Pancreas (tissue), 10 donors: ENCODE measurements at regions not wholly inside any gene's neighbourhood (a gene's known extent, or its start where the extent isn't known, plus 50 kb on each side); places are given as distances from the start of the nearest gene placed in this dataset.
"Not testable (repeated sequence)": the region's sequence is repeated elsewhere in the genome, so short reads cannot be mapped to it uniquely, and the experiment has no call there.

ENCODE experiments used
- ATAC-seq, 4 donors: fragments of 200-7000 bp; cut with Tn5 transposase; one replicate each; pipeline versions ENCODE4 v1.8.0 to v1.9.1; 2020; ENCODE audit warnings: mild to moderate bottlenecking in 4 of 4, moderate library complexity in 4 of 4
- DNase-seq, 6 donors: peaks; one replicate each; pipeline ENCODE4 v3.0.0-alpha.2; 2020
- FAIRE-seq: peaks from 2 replicates; lab custom pipeline; 2012; peaks lifted over from hg19 to GRCh38; lab: Jason Lieb, UNC
- H3K27ac ChIP-seq, 4 donors: fragments of 200-600 bp; sonication (generic); 1 replicate in 3 of 4; 2 replicates in 1 of 4; pipeline versions ENCODE4 v1.5.0 to v1.8.0; 2020
- H3K27me3 ChIP-seq, 4 donors: fragments of 200-600 bp; one replicate each; pipeline ENCODE4 v1.8.0; 2021
- H3K36me3 ChIP-seq, 3 donors: fragments of 200-600 bp; sonication (generic) in 1 of 3; one replicate each; pipeline versions ENCODE4 v1.5.0 to v1.8.0; 2020 to 2021
- H3K4me1 ChIP-seq, 3 donors: fragments of 200-600 bp; one replicate each; pipeline ENCODE4 v1.8.0; 2021
- H3K4me3 ChIP-seq, 4 donors: fragments of 200-600 bp; sonication (generic) in 2 of 4; one replicate each; pipeline versions ENCODE4 v1.5.0 to v1.8.0; 2020 to 2021
- H3K9me3 ChIP-seq, 4 donors: fragments of 200-600 bp; one replicate each; pipeline ENCODE4 v1.8.0; 2021
- WGBS, 2 donors: extraction: QIAGEN DNeasy Blood & Tissue Kit; methylation state at CpG; one replicate each; pipeline ENCODE4 v1.1.7; 2013; 5-methylcytosine and 5-hydroxymethylcytosine counted together
- intact Hi-C, 3 donors: fragments of 100-400 bp; cut with DNase I; formaldehyde crosslinking; loops; one replicate each; pipeline versions ENCODE4 v1.11.1 to v1.14.2; 2022
- donor health status: healthy with polysubstance abuse.
- donor health status: DM: no; HTN: no; CAD: no; lungs with moderate emphysema.
- donor health status: DM: no; HTN: no; CAD: no.
- donor health status: control.
- donor health status: control.
- donor health status: Bipolar disorder and iron deficiency.
- donor health status: DM: yes; HTN: yes; CAD: no.
- donor health status: DM: no; HTN: no; CAD: no.
- donor health status: DM: no; HTN: no; CAD: no.
- donor health status: DM: yes; HTN: yes; CAD: no.

DNA sequence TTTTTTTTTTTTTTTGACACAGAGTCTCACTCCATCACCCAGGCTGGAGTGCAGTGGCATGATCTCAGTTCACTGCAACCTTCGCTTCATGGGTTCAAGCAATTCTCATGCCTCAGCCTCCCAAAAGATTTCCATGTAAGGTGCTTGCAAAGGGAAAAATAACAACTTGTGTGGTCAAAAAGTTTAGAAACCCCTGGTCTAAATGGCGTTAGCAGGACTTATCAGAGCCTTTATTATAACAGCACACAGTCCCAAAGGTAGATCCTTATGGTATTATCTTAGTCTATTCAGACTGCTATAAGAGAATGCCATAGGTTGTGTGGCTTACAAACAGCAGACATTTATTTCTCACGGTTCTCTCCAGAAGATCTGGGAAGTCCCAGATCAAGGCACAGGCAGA is 135.0 kb downstream of the NPIPA8 start:
- not testable (repeated sequence) for H3K4me1 ChIP-seq, ATAC-seq

DNA sequence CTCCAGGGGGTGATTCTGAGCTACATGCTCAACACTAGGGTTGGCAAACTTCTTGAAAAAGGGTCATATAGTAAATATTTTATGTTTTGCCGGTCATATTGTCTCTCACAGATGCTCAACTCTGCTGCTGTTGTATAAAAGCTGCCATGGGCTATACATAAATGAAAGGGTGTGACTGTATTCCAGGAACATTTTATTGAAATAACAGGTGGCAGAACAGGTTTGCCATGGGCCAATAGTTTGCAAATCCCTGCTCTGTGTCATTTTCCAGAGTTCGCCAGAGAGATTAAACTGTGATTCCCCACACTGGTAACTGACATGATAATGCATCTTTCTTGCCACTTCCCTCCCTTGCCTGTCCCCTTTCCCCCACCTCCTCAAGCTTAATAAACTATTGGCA is 144.1 kb downstream of the NPIPA8 start:
- WGBS, 2 donors = 23 to 54% methylated on average over 1 to 2 of the region's 2 CpGs
- DNase-seq, H3K9me3 ChIP-seq, H3K27me3 ChIP-seq, H3K36me3 ChIP-seq, FAIRE-seq, ATAC-seq, H3K4me3 ChIP-seq, H3K4me1 ChIP-seq, H3K27ac ChIP-seq, intact Hi-C loops: not testable (repeated sequence)

More for the DNA sequence above, 135.0 kb downstream of the NPIPA8 start:
- DNase-seq, H3K36me3 ChIP-seq, H3K27ac ChIP-seq, H3K27me3 ChIP-seq, FAIRE-seq, H3K9me3 ChIP-seq, intact Hi-C loops, H3K4me3 ChIP-seq: not testable (repeated sequence)
- 64 to 70% methylated on average over 3 of the region's 3 CpGs for WGBS, 2 donors

DNA sequence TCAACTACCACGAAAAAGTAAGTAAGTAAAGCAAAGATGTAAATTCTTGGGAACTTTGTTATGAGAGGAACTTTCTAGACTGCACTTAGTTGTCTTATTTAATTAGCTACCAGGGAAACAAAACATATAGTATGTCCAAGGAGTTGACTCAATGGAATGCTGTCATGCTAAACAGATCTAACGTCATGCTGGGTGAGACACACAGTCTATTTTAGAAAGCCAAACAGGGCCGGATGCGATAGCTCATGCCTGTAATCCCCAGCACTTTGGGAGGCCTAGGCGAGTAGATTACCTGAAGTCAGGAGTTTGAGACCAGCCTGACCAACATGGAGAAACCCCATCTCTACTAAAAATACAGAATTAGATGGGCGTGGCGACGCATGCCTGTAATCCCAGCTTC is 146.4 kb downstream of the NPIPA8 start:
- ATAC-seq, FAIRE-seq, H3K4me1 ChIP-seq, intact Hi-C loops, DNase-seq, H3K27ac ChIP-seq, H3K36me3 ChIP-seq, H3K9me3 ChIP-seq, H3K27me3 ChIP-seq, H3K4me3 ChIP-seq: not testable (repeated sequence)
- WGBS, 2 donors = 41 to 67% methylated on average over 1 of the region's 8 CpGs

DNA sequence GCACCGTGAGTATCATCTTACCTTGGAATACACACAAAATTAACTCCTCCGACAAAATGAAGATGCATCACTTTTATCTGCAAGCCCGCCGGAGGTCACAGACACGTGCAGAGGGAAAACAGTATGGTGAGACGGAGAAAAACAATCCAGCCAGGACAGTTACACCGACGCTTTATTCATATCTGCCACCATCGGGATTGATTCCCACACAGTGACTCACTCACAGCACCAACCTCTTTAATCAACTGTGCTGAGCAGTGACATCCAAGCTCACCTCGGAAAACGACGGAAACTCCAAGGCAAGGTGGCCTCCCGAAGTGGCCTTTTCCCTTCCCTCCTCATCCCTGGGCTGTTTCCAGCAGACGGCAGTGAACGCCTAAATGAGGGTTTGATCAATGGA is 151.8 kb downstream of the NPIPA8 start:
- WGBS, 2 donors = 31 to 40% methylated on average over 5 of the region's 15 CpGs
- intact Hi-C loops, H3K4me3 ChIP-seq, FAIRE-seq, DNase-seq, ATAC-seq, H3K36me3 ChIP-seq, H3K4me1 ChIP-seq, H3K27me3 ChIP-seq, H3K27ac ChIP-seq, H3K9me3 ChIP-seq: not testable (repeated sequence)

DNA sequence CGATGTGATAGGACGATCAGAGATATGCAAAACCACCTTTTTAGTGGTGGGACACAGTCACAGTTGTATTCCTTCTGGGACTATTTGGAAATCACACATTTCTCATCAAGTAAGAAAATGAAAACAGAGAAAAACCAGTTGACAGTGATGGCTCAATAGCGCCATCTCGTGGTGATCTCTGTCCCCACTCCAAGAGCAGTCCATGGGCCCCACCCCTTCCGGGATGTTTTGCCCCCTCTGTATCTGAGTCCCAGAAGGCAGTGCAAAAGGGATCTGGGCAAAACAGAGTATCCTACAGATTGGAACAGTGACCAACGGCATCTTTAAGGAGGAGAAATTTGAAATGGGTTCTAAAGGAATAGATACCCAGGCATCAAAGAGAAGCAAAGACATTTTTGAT is 155.5 kb downstream of the NPIPA8 start:
- intact Hi-C loops, FAIRE-seq: not testable (repeated sequence)
- ATAC-seq = peak in 2 of 4 donors; percentile 27 to 37

DNA sequence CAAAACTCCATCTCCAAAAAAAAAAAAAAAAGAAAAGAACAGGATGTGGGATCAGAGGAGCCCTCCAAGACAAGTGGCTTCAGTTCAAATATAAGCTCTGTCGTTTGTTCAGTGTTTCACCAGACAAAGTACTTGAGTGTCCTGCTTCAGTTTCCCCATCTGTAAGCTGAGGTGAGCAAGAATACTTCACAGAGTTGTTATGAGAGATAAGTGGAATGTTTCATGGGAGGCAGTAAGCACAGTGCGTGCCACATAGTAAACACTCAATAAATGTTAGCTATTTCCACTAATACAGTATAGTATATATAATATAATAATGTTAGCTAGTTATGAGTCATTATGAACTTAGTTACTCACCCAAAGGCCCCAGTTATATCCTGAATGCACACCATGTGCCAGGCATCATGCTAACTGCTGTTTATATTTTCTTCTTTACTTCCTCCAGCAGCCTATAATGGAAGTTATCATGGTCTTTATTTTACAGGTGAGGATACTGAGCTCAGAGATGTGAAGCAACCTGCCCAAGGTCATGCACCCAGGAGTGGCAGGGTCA is 162.5 kb downstream of the NPIPA8 start:
- H3K4me3 ChIP-seq, H3K36me3 ChIP-seq, H3K27me3 ChIP-seq, DNase-seq, H3K9me3 ChIP-seq, ATAC-seq, H3K4me1 ChIP-seq, intact Hi-C loops, FAIRE-seq, H3K27ac ChIP-seq: not testable (repeated sequence)
- WGBS, 2 donors = 39 to 54% methylated on average over 2 of the region's 2 CpGs

More for the DNA sequence above, 155.5 kb downstream of the NPIPA8 start:
- DNase-seq, H3K36me3 ChIP-seq, H3K4me1 ChIP-seq, H3K27me3 ChIP-seq, H3K27ac ChIP-seq, H3K9me3 ChIP-seq, H3K4me3 ChIP-seq: not testable (repeated sequence)
- 41 to 63% methylated on average over 2 of the region's 6 CpGs for WGBS, 2 donors

DNA sequence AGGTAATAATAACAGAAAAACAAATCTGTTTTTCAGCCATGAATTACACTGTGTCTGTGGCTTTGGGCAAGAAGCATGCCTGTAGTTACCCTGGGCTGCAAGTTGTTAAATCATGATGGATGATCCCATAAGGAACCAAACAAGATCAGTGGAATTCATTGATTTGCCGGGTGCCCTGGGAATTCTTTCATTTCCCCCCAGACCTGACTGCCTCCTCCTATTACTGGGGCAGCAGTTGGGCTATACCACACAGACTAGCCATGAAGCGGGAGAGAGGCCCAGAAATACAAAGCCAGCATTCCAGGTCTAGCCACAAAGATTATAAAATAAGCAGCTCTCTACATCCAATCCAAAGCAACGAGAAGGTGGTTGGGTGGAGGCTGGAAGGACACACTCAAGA is 174.2 kb downstream of the NPIPA8 start:
- FAIRE-seq, intact Hi-C loops: not testable (repeated sequence)

DNA sequence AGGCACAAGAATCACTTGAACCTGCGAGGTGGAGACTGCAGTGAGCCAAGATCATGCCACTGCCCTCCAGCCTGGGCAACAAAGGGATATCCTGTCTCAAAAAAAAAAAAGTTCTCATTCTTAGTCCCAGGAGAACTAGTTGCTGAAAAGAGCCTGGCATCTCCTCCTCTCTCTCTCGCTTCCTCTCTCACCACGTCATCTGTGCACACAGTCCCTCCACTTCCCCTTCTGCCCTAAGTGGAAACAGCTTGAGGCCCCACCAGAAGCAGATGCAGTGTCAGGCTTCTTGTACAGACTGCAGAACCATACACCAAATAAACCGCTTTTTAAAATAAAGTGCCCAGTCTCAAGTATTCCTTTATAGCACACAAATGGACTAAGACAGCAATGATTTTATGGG is 175.3 kb downstream of the NPIPA8 start:
- FAIRE-seq, ATAC-seq, DNase-seq, H3K4me3 ChIP-seq, H3K9me3 ChIP-seq, H3K27ac ChIP-seq, H3K4me1 ChIP-seq, H3K27me3 ChIP-seq, intact Hi-C loops, H3K36me3 ChIP-seq: not testable (repeated sequence)
- WGBS, 2 donors = 71 to 91% methylated on average over 4 of the region's 4 CpGs

More for the DNA sequence above, 174.2 kb downstream of the NPIPA8 start:
- H3K9me3 ChIP-seq, H3K36me3 ChIP-seq, H3K27ac ChIP-seq, DNase-seq, H3K4me1 ChIP-seq, H3K4me3 ChIP-seq, H3K27me3 ChIP-seq, ATAC-seq: not testable (repeated sequence)
- 22 to 35% methylated on average over 2 to 3 of the region's 3 CpGs for WGBS, 2 donors

DNA sequence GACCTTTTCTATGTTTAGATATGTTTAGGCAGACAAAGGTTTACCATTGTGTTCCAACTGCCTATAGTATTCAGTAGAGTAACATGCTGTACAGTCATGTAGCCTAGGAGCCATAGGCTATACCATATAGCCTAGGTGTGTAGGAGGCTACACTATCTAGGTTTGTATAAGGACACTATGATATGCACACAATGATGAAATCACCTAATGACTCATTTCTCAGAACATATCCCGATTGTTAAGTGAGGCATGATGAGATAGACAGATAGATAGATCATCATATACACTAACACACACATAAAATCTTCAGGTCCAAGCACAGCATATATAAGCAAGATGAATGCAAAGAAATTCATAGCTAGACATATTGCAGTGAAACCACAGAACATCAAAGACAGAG is 177.4 kb downstream of the NPIPA8 start:
- H3K9me3 ChIP-seq, DNase-seq, H3K36me3 ChIP-seq, ATAC-seq, H3K4me1 ChIP-seq, H3K27me3 ChIP-seq, FAIRE-seq, H3K27ac ChIP-seq, intact Hi-C loops, H3K4me3 ChIP-seq: not testable (repeated sequence)
- whole genome bisulfite sequencing, 2 donors = 26 to 48% methylated on average over 1 of the region's 1 CpG

DNA sequence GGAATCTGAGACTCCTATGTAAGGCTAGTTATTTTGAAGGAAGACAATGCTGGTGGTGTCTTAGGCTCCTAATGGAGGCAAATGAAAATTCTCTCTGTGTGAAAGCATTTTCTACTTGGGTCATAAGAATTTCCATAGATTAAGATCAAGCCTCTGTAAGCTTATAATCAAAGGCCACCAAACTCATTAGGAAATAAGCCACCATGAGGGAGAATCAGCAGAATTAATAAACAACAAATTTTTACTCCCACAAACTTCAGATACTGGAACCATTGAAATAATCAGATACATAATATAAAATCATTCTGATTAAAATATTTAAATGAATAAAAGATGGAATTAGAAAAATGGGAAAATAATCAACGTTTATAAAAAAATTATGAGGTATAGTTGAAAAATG is 178.7 kb downstream of the NPIPA8 start:
- H3K9me3 ChIP-seq, H3K27ac ChIP-seq, FAIRE-seq, intact Hi-C loops, H3K36me3 ChIP-seq, H3K27me3 ChIP-seq, ATAC-seq, H3K4me1 ChIP-seq, H3K4me3 ChIP-seq, DNase-seq: not testable (repeated sequence)
- 65 to 67% methylated on average over 1 of the region's 1 CpG for WGBS, 2 donors

DNA sequence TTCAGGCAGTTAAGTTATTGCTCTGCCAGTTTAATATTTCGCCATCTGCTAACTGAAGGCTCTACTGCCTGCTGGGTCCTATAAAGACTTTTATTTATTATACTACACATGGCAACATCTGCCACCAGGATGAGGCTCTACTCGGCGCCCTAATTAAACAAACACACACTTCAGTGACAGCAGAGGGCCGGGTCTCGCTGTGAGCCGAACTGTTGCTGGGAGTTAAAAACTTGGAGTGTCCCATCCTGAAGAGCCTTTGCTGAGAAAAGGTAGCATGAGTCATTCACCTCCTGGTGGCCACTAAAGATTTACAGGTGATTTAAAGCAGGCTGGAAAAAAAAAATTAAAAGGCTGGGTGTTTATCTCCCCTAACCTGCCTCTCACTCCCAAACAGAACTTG is 183.7 kb downstream of the NPIPA8 start:
- H3K4me1 ChIP-seq, H3K4me3 ChIP-seq, H3K27ac ChIP-seq, H3K36me3 ChIP-seq, intact Hi-C loops, DNase-seq, H3K27me3 ChIP-seq, FAIRE-seq, H3K9me3 ChIP-seq: not testable (repeated sequence)
- peak in 1 of 4 donors; percentile 54 for ATAC-seq
- WGBS, 2 donors = 25 to 26% methylated on average over 5 of the region's 6 CpGs

DNA sequence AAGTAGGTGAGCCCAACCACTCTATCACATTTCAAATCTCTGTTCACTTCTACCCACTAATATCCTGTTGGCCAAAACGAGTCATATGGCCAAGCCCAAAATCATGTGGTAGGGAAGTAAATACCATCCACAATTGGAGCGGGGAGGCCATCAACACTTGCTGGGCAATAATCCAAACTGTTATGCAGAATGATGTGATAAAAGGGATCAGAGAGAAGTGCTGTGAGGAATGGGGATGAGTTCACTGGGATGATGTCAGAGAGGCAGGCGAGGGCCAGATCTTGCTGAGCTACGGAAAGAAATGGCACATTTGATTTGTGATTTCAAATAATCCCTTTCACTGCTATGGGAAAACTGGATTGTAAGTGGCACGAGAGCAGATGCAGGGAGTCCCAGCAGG is 188.4 kb downstream of the NPIPA8 start:
- H3K27me3 ChIP-seq, H3K27ac ChIP-seq, H3K4me3 ChIP-seq, intact Hi-C loops, H3K36me3 ChIP-seq, H3K9me3 ChIP-seq, H3K4me1 ChIP-seq, ATAC-seq, DNase-seq, FAIRE-seq: not testable (repeated sequence)
- no CpG with 5 or more reads among the region's 5 CpGs for WGBS, 2 donors
